GM23338 (cell line): ENCODE measurements at regions not wholly inside any gene's neighbourhood (a gene's known extent, or its start where the extent isn't known, plus 50 kb on each side); places are given as distances from the start of the nearest gene placed in this dataset.

Experiments used
- CREB1 ChIP-seq: fragments of 250-450 bp; sonication (Bioruptor Pico); IDR thresholded peaks from 2 replicates; pipeline ENCODE4 v1.5.0; 2020; ENCODE audit warnings: low read depth, mild to moderate bottlenecking, moderate library complexity
- EZH2 ChIP-seq: fragments of 200-600 bp; sonication (generic); IDR thresholded peaks from one replicate; pipeline ENCODE4 v1.8.0; 2017; ENCODE audit warnings: antibody characterized with exemption, mild to moderate bottlenecking, low read depth; ENCODE audit not compliant: unreplicated experiment
- JUNB ChIP-seq: IDR thresholded peaks from one replicate; pipeline ENCODE4 v1.6.1; 2016; ENCODE audit warnings: antibody characterized with exemption; ENCODE audit not compliant: unreplicated experiment
- NANOG ChIP-seq: IDR thresholded peaks from 2 replicates; pipeline ENCODE4 v1.6.1; 2016; ENCODE audit warnings: antibody characterized with exemption, borderline replicate concordance
- POLR2AphosphoS5 ChIP-seq: IDR thresholded peaks from 2 replicates; pipeline ENCODE4 v1.6.1; 2016; ENCODE audit warnings: antibody characterized with exemption, low read depth
- REST ChIP-seq: IDR thresholded peaks from one replicate; pipeline ENCODE4 v1.6.1; 2018; ENCODE audit warnings: antibody characterized with exemption; ENCODE audit not compliant: unreplicated experiment
- TF ChIP-seq, protein P1 (sequence below), 2 experiments: fragments of 200-600 bp in 1 of 2; sonication (generic) in 1 of 2; conservative IDR thresholded peaks; 2 replicates each; pipeline versions ENCODE4 v1.5.1 to v1.6.1; 2016 to 2017; ENCODE audit warnings: antibody characterized with exemption in 2 of 2, low read depth in 2 of 2, mild to moderate bottlenecking in 2 of 2, moderate library complexity in 1 of 2
- TF ChIP-seq, protein P2 (sequence below): IDR thresholded peaks from 2 replicates; pipeline ENCODE4 v1.6.1; 2016; ENCODE audit warnings: antibody characterized with exemption

GRCh38 chr12:115470977-115471376, 787.0 kb upstream of the TBX3 start:
- TF ChIP-seq, protein P1, sequence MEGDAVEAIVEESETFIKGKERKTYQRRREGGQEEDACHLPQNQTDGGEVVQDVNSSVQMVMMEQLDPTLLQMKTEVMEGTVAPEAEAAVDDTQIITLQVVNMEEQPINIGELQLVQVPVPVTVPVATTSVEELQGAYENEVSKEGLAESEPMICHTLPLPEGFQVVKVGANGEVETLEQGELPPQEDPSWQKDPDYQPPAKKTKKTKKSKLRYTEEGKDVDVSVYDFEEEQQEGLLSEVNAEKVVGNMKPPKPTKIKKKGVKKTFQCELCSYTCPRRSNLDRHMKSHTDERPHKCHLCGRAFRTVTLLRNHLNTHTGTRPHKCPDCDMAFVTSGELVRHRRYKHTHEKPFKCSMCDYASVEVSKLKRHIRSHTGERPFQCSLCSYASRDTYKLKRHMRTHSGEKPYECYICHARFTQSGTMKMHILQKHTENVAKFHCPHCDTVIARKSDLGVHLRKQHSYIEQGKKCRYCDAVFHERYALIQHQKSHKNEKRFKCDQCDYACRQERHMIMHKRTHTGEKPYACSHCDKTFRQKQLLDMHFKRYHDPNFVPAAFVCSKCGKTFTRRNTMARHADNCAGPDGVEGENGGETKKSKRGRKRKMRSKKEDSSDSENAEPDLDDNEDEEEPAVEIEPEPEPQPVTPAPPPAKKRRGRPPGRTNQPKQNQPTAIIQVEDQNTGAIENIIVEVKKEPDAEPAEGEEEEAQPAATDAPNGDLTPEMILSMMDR (conservative IDR thresholded peaks at IDR 0.05; ENCODE audit: low read depth in 2 of 2) = peak; percentile 43 to 69
- TF ChIP-seq EZH2 = no peak
- no peak for TF ChIP-seq CREB1
- no peak for TF ChIP-seq NANOG
- no peak for TF ChIP-seq POLR2AphosphoS5
- TF ChIP-seq REST = no peak
- no peak for TF ChIP-seq JUNB
- TF ChIP-seq, protein P2, sequence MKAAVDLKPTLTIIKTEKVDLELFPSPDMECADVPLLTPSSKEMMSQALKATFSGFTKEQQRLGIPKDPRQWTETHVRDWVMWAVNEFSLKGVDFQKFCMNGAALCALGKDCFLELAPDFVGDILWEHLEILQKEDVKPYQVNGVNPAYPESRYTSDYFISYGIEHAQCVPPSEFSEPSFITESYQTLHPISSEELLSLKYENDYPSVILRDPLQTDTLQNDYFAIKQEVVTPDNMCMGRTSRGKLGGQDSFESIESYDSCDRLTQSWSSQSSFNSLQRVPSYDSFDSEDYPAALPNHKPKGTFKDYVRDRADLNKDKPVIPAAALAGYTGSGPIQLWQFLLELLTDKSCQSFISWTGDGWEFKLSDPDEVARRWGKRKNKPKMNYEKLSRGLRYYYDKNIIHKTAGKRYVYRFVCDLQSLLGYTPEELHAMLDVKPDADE = no peak
